NCI-H460 (cell line): ENCODE measurements at regions not wholly inside any gene's neighbourhood (a gene's known extent, or its start where the extent isn't known, plus 50 kb on each side); places are given as distances from the start of the nearest gene placed in this dataset.
"Not testable (repeated sequence)": the region's sequence is repeated elsewhere in the genome, so short reads cannot be mapped to it uniquely, and the experiment has no call there.

Experiments
- DNase-seq: peaks from one replicate; pipeline ENCODE4 v3.0.0-alpha.2; 2016; ENCODE audit warnings: low read depth; ENCODE audit errors: extremely low read depth

DNA sequence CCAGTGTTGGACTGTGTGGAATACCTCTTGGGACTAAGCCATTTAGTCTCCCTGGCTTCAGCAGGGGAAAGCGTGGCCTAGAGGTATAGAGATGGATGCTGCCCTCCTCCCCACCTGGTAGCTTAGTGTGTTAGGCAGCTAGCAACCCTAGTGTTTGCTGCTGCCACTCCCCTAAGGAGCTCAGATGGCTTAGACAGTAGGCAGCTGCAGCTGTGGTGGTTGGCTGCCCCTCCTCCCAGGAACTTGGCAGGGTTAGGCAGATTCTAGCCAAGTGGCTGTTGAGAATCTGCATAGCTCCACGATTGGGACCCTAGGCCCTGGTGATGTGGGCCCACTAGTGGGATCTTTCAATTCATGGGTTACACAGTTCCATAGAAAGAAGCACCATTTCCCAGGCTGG is 550.4 kb upstream of the CHAC2 start:
- DNase-seq, result no peak

- no peak for DNase-seq
Observed at GRCh38 chr2:53216805-53217204, 550.8 kb upstream of the CHAC2 start.

DNA sequence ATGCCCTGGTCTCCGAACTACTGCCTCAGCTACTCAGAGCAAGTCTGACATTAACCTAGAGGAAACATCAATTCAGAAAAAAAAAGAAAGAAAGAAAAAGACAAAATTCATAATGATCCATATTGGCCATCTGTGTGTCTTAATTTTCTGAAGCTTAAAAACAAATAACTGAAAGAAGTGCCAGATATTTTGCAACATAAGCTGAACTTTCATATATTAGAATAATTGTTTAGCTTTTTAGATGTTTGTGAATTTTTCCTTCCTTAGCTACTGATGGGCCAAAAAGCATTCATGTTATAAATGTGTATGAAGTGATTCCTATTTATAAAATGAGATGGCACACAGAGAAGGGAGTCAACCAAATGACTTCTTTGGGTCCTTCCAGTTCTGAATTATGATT is 555.0 kb upstream of the CHAC2 start:
- no peak for DNase-seq

- DNase-seq, result no peak
Observed at GRCh38 chr2:53211201-53211774, 556.3 kb upstream of the CHAC2 start.

DNA sequence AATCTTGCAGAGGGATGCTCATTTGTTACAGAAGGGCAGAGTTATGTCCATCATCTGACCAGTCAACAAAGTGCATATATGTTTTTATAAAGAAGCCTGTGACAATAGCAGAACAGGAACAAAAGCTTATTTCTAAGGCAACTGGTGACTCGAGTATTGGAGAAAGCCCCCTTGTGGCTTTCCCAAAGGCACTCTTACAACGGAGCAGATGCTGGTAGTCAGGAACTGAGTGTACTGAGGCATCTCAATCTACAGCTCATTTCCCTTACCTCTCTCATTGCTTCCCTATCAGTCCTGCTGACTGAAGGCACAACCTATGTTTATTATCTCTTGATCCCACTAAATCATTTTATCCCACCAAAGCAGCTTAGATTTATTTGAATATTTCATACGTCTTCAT is 557.1 kb upstream of the CHAC2 start:
- DNase-seq, result no peak

GRCh38 chr2:53209679-53210458 is 557.7 kb upstream of the CHAC2 start:
- no peak for DNase-seq

GRCh38 chr2:53208815-53209214 is 558.8 kb upstream of the CHAC2 start:
- DNase-seq, result no peak

DNA sequence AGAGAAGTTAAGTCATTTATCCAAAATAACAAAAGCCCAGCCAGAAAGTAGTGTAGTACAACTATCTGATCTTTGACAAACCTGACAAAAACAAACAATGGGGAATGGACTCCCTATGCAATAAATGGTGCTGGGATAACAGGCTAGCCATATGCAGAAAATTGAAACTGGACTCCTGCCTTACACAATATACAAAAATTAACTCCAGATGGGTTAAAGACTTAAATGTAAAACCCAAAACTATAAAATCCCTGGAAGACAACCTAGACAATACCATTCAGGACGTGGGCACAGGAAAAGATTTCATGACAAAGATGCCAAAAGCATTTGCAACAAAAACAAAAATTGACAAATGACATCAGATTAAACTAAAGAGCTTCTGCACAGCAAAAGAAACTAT is 561.4 kb upstream of the CHAC2 start:
- DNase-seq, result not testable (repeated sequence)

- peak; percentile 71 for DNase-seq
Observed at GRCh38 chr2:53202063-53202462, 565.5 kb upstream of the CHAC2 start.

- DNase-seq, result no peak
Observed at GRCh38 chr2:53200072-53200471, 567.5 kb upstream of the CHAC2 start.

DNA sequence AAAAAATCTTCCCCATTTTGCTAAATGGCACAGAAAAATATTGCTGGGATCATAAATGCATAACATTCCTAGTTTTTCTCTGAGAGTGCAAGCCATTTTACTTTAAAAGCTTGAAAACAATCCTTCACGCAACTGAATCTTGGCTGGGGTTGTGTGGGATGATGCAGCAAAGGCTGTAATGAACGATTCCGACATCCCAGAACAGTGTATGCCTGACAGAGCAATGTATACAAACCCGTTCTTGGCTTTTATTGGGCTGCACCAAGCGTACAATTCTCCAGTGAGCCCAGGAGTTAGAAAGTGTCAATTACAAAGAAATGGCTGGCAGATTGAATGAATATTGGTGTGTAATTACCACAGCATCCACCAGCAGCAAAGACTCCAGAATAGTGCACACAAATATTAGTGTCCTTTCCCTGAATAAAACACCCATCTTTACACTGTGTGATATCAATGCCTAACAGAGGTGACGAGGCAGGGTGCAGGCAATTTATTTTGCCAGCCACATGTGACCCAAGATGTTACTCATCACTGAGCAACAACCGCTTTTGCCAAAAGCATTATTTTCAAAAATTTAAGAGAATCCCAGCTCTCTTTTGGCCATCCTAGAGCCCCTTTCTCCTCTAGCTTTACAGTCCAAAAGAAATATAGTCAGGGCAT is 578.6 kb upstream of the CHAC2 start:
- no peak for DNase-seq

GRCh38 chr2:53183581-53183980 is 584.0 kb upstream of the CHAC2 start:
- no peak for DNase-seq

- DNase-seq, result no peak
Observed at GRCh38 chr2:53182601-53183000, 585.0 kb upstream of the CHAC2 start.

DNA sequence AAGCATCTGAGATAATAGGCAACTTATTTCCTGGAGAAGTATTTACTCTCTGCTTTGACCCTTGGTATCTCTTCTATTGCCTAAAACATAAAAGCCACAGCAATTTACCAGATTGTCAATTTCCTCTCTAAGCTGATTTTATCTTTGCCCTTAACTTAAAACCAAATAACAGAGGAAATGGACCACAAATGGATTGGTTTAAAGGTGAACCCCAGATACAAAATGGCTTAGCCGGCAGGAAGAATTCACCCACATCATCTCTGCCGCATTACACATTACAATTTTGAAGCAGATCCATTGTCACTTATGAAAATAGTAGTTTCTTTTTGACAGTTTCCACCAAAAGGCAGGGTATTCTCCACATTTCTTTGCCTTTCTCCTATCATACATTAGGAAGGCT is 585.8 kb upstream of the CHAC2 start:
- DNase-seq, result no peak

- DNase-seq, result no peak
Observed at GRCh38 chr2:53177327-53177726, 590.3 kb upstream of the CHAC2 start.

DNA sequence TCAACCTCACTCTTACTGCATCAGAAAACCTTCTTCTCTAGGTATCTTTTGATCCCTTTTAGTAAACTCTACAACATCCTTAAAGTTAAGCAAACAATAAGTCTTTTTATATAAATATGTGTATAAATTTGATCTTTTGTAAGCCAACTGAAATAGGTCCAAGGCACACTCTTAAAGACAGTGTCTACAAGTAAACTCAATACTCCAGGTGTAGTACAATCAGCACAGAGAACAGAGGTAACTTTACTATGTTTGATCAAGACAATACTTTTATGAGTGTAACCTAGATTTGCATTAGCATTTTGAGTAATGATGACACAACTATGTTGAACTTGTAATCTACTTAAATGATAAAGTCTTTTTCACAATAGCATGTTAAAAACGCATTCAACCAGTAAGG is 593.1 kb upstream of the CHAC2 start:
- DNase-seq, result no peak

DNA sequence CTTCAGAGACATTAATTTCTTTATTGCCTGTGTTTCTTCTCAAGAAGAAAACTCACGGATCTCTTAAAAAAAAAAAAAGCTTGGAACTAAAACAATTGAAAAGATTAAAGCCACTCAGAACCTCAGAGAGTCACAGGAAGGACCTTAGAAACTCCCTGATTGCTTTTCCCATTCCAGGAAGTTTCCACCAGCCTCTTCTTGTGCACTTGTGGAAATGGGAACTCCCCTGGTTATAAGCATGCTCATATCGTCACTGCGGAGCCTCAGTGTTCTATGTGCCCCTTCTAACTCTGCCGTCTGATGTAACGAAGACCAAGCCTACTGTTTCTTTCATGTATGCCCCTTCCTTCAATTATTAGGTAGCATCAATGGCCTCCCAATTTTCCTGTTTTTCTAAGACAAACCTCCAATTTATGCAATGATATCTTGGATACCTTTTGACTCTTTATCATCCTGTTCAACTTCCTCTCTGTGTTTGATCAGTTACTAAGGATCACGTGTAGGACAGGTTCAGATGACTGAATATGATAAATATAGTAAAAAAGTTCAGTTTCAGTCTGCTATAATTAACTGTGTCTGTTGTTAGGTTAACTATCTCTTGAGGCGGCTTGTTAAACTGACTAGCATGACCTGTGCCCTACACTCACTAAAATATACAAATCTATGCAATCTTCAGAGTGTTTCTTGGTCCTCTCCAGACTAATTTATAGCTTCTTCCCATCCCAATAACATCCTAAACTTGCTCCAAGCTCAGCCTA is 593.7 kb upstream of the CHAC2 start:
- no peak for DNase-seq

DNA sequence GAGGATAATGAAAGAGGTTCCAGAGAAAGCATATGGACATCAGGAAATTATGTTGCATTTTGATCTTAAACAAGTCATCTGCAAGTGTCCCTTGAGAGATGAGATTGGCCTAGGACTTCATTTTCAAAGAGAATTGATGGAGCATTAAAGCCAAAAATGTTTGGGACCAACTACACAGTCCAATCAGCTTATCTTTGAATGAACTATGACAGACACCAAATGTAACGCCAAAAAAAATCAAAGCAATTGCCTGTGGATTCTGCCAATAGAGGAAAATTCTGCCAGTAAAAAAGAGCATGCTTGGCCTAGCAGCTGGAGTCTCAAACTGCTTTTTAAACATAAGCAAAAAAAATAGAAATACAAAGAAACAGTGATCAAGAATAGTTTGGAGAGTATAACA is 594.5 kb upstream of the CHAC2 start:
- no peak for DNase-seq

GRCh38 chr2:53170466-53170865 is 597.1 kb upstream of the CHAC2 start:
- DNase-seq, result no peak

GRCh38 chr2:53167227-53167626 is 600.4 kb upstream of the CHAC2 start:
- no peak for DNase-seq

DNA sequence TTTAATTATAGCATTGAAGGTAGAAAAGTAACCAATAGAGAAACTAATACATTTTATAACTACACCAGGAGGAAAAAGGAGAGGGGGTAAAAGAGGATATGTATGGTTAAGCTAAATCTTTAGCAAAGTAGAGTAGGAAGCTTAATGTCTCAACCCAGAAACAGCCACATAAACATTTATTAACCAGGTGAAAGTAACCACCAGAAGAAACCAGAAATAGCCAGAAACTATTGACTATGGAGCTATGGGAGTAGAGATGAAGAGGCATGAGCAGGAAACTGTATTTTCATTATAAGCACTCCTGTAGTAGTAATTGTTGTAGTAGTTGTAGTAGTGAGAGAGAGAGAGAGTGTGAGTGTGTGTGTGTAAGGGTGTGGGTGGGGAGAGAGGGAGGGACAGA is 617.5 kb upstream of the CHAC2 start:
- no peak for DNase-seq
